Activated B cell treated with CpG ODN at 0.5 μM for 24 hours (primary cell): ENCODE measurements at regions not wholly inside any gene's neighbourhood (a gene's known extent, or its start where the extent isn't known, plus 50 kb on each side); places are given as distances from the start of the nearest gene placed in this dataset.

Experiments
- ATAC-seq: fragments of 200-7000 bp; cut with Tn5 transposase; one replicate; pipeline ENCODE4 v1.10.0; 2021; ENCODE audit warnings: low read depth, mild to moderate bottlenecking, moderate library complexity
- CTCF ChIA-PET: fragments of 350-600 bp; sonication (Branson Sonifier 250); formaldehyde crosslinking; loops from one replicate; lab custom pipeline; 2021; ENCODE audit warnings: antibody characterized with exemption; lab: Charles Lee
- POLR2A ChIA-PET: fragments of 350-600 bp; sonication (Branson Sonifier 250); formaldehyde crosslinking; loops from one replicate; lab custom pipeline; 2021; ENCODE audit warnings: antibody characterized with exemption; lab: Charles Lee
- DNase-seq: peaks from one replicate; pipeline ENCODE4 v3.0.0; 2022
- H3K27ac Mint-ChIP-seq: one replicate; pipeline ENCODE4 v1.8.0; 2020; ENCODE audit warnings: mixed read lengths
- H3K27me3 Mint-ChIP-seq: one replicate; pipeline ENCODE4 v1.8.0; 2021; ENCODE audit warnings: mixed read lengths
- H3K36me3 Mint-ChIP-seq: one replicate; pipeline ENCODE4 v1.8.0; 2021; ENCODE audit warnings: low read depth, mixed read lengths
- H3K4me1 Mint-ChIP-seq: one replicate; pipeline ENCODE4 v1.8.0; 2021; ENCODE audit warnings: mixed read lengths
- H3K4me3 Mint-ChIP-seq: one replicate; pipeline ENCODE4 v1.8.0; 2020; ENCODE audit warnings: mild to moderate bottlenecking, mixed read lengths
- H3K9me3 Mint-ChIP-seq: one replicate; pipeline ENCODE4 v1.8.0; 2020; ENCODE audit warnings: mixed read lengths
- intact Hi-C: fragments of 100-400 bp; cut with micrococcal nuclease; formaldehyde crosslinking; loops from one replicate; pipeline ENCODE4 v1.15.1; 2024
- TF ChIP-seq, protein P1 (sequence below): fragments of 200-600 bp; IDR thresholded peaks from one replicate; pipeline ENCODE4 v1.8.0; 2022; ENCODE audit warnings: antibody characterized with exemption, mild to moderate bottlenecking

DNA sequence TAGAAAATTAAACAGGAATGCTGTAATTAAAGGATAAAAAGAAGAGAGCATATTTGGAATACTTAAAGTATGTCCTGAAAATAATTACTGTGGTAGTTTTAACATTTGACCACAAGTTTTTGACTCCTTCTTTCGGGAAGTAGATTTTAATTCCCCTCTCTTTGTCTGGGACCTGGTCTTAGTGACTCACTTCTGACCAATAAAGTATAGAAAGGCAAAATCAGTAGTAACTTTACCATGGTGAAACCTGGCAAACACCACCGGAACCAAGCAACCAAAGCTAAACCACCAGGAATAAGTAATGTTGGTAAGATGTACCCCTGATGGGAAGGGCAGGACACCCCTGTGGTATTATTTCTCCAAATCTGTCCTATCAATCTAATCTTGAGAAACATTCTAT is 314.8 kb downstream of the PDHA2 start:
- Mint-ChIP-seq H3K36me3 (no peaks in the 10 kb centered on the region), H3K4me1 (no peaks in the 10 kb centered on the region), H3K27me3 (no peaks in the 10 kb centered on the region), H3K27ac (no peak overlapping the region), H3K4me3 (no peak overlapping the region), H3K9me3 (no peaks in the 10 kb centered on the region)
- intact Hi-C loops = no loop called here
- POLR2A ChIA-PET = no interaction called here
- ATAC-seq (no peak), DNase-seq (no peak)
- TF ChIP-seq, protein P1, sequence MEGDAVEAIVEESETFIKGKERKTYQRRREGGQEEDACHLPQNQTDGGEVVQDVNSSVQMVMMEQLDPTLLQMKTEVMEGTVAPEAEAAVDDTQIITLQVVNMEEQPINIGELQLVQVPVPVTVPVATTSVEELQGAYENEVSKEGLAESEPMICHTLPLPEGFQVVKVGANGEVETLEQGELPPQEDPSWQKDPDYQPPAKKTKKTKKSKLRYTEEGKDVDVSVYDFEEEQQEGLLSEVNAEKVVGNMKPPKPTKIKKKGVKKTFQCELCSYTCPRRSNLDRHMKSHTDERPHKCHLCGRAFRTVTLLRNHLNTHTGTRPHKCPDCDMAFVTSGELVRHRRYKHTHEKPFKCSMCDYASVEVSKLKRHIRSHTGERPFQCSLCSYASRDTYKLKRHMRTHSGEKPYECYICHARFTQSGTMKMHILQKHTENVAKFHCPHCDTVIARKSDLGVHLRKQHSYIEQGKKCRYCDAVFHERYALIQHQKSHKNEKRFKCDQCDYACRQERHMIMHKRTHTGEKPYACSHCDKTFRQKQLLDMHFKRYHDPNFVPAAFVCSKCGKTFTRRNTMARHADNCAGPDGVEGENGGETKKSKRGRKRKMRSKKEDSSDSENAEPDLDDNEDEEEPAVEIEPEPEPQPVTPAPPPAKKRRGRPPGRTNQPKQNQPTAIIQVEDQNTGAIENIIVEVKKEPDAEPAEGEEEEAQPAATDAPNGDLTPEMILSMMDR = no peak
- CTCF ChIA-PET = no interaction called here

DNA sequence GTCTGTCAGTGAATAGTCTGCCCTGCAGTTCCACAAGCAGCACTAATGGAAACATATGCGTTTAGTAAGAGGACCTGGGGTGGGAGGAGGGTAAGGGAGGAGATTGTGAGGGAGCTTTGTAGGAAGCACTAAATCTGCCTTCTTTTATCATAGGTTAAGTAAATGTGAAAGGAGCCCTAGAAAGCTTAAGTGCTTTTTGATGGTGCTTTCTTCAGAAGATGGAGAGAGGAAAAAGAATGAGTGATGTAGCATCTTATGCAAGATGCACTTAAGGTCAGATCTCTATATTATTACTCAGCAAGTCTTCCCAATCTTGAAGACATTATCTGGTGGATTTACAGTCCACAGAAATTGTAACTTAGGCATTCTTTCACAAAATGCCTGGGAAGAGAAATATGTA is 322.7 kb downstream of the PDHA2 start:
- Mint-ChIP-seq H3K36me3 (no peaks in the 10 kb centered on the region), H3K4me1 (no peaks in the 10 kb centered on the region), H3K27me3 (no peaks in the 10 kb centered on the region), H3K9me3 (no peaks in the 10 kb centered on the region), H3K4me3 (no peak overlapping the region), H3K27ac (no peak overlapping the region)
- CTCF ChIA-PET = no interaction called here
- TF ChIP-seq, protein P1 = no peak
- POLR2A ChIA-PET = no interaction called here
- ATAC-seq = no peak
- DNase-seq = no peak
- intact Hi-C loops = no loop called here

DNA sequence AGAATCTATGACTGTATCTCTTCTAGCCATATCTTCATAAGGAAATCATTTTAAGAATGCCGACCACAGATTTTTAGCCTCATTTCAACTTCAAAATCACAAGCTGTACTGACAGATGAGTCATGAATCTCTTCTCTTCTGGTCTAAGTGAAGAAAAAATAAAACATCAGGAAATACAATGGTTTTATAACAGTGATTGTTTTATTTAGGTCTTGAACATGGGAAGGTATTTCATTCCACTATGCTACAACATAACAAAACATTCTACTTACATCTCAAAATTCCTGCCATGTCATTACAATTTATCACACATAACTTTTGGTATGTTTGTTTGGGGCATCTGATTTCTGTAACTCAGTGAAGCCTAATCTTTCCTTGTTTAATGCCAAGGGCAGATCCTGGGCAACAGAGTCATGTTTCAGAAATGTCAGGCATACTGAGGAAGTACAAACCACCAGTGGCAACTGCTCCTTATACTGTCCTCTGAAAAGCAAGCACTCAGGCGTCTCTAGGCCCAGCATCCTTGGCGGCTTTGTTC is 325.0 kb downstream of the PDHA2 start:
- ATAC-seq (no peak), DNase-seq (no peak)
- Mint-ChIP-seq H3K4me3 (no peak overlapping the region), H3K27ac (no peak overlapping the region), H3K27me3 (no peaks in the 10 kb centered on the region), H3K4me1 (no peaks in the 10 kb centered on the region), H3K9me3 (no peaks in the 10 kb centered on the region), H3K36me3 (no peaks in the 10 kb centered on the region)
- ChIA-PET CTCF (no interaction called here), POLR2A (no interaction called here)
- TF ChIP-seq, protein P1 = no peak
- intact Hi-C loops = no loop called here

DNA sequence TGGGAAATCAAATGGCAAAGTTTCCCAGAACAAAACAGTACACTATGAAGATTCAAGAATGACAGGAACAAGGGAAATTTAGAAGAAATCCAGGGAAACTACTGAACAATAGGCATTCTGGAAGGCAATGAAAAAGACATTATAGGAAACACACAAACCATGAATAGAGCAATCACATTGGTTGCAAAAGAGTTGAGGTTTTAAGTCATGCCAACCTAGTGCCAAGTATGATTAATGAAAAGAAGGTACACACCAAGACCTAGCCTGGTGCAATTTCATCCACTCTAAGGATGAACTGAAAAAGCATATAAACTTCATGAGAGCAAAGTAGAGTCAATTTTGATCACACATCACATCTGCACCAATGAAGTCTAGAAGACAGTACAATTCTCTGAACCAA is 326.9 kb downstream of the PDHA2 start:
- POLR2A ChIA-PET = no interaction called here
- Mint-ChIP-seq H3K27ac (no peak overlapping the region), H3K4me3 (no peak overlapping the region), H3K27me3 (no peaks in the 10 kb centered on the region), H3K4me1 (no peaks in the 10 kb centered on the region), H3K9me3 (no peaks in the 10 kb centered on the region), H3K36me3 (no peaks in the 10 kb centered on the region)
- ATAC-seq = no peak
- TF ChIP-seq, protein P1 = no peak
- DNase-seq = no peak
- CTCF ChIA-PET = no interaction called here
- intact Hi-C loops = no loop called here

DNA sequence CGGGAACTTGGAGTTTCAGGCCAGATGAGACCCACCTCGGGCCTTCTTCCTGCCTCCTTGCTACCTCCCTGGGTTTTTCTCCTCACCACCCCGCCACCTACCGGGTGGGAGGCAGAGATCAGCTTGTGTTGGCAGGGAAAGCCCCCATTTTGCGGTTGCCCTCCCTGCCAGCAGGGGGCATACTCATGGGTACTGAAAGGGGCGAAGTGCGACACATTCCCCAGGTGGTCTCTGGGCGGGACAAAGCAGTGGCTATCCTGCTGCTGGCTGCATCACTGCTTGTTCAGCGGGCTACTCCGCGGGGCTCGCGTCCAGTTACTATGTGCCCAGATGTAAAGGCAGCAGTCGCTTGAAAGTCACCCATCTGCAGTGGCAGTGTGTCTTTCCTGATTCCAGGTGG is 330.3 kb downstream of the PDHA2 start:
- no peak overlapping the region for H3K4me3 Mint-ChIP-seq
- no peak overlapping the region for H3K27ac Mint-ChIP-seq
- TF ChIP-seq, protein P1 = no peak
- H3K36me3 Mint-ChIP-seq = no peaks in the 10 kb centered on the region
- intact Hi-C loops = no loop called here
- POLR2A ChIA-PET = no interaction called here
- H3K4me1 Mint-ChIP-seq = no peaks in the 10 kb centered on the region
- no peak for DNase-seq
- CTCF ChIA-PET = no interaction called here
- H3K27me3 Mint-ChIP-seq = no peaks in the 10 kb centered on the region
- H3K9me3 Mint-ChIP-seq = no peaks in the 10 kb centered on the region
- no peak for ATAC-seq
